ENCODE measurements at regions not wholly inside any gene's neighbourhood (a gene's known extent, or its start where the extent isn't known, plus 50 kb on each side); places are given as distances from the start of the nearest gene placed in this dataset.

- TF ChIP-seq CTCF (IDR thresholded peaks at IDR 0.05) (no peak), REST (IDR thresholded peaks at IDR 0.05; ENCODE audit: insufficient read depth in 1 of 2, low read depth in 2 of 2, low read length in 1 of 2) (no peak), POLR2AphosphoS5 (IDR thresholded peaks at IDR 0.05; ENCODE audit: low read depth, low read length) (no peak)
Measured at GRCh38 chrX:10749113-10749512, 128.7 kb upstream of the MID1 start.

Data from Panc1 (cell line).